ENCODE measurements at regions not wholly inside any gene's neighbourhood (a gene's known extent, or its start where the extent isn't known, plus 50 kb on each side); places are given as distances from the start of the nearest gene placed in this dataset.
"Not testable (repeated sequence)": the region's sequence is repeated elsewhere in the genome, so short reads cannot be mapped to it uniquely, and the experiment has no call there.

GRCh38 chr1:149229813-149230212 is 126.5 kb upstream of the NBPF9 start:
- not testable (repeated sequence) for DNase-seq (ENCODE audit: low read depth)

- not testable (repeated sequence) for DNase-seq (ENCODE audit: low read depth)
Measured at GRCh38 chr1:149234926-149235914, 131.9 kb upstream of the NBPF9 start.

GRCh38 chr1:149237515-149237914 is 134.2 kb upstream of the NBPF9 start:
- not testable (repeated sequence) for DNase-seq (ENCODE audit: low read depth)

DNA sequence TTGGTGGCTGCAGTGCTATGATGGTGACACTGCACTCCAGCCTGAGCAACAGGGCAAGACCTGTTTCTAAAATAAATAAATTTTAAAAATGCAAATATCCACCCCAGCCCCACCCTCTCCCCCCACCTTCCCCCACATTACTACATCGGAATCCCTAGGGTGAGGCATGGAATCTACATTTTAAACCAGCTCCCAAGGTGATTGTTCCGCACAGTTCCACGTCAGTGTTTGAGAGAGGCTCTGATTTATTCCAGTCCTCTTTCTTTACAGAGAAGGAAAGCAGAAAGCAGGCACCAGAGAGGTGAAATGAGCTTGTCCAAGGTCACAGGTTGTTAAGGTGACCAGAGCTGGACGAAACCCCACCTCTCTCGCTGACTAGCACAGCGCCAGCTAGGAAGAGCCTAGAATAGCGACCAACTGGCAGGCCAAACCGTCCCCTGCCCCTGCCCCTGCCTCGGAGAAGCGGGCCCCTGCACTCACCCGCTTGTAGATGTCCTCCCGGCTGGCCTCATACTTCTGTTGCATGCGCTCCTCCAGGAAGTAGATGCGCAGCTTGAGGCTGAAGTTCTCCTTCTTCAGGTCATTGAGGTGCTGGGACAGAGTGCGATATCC is 136.7 kb upstream of the NBPF9 start:
- not testable (repeated sequence) for DNase-seq (ENCODE audit: low read depth)

DNA sequence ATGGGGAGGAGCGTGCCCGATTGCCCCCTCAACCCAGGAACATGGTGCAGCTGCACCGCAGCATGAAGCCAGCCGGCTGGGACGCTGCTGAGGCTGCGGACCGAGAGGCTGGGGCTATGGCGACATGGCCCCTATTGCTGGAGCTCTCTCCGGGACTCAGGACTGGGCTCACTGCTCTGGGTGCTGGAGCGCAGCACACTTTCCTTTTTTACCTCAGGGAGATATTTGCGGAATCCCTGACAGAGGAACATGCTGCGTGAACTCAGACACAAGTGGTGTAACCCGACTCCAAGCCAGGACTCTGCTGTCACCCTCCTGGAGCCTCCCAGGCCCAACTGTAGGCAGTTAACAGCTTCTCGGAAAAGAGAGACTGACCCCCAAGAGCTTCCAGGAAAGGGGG is 137.2 kb upstream of the NBPF9 start:
- DNase-seq (ENCODE audit: low read depth), result not testable (repeated sequence)

- DNase-seq (ENCODE audit: low read depth), result not testable (repeated sequence)
Measured at GRCh38 chr1:149241272-149241671, 137.9 kb upstream of the NBPF9 start.

DNA sequence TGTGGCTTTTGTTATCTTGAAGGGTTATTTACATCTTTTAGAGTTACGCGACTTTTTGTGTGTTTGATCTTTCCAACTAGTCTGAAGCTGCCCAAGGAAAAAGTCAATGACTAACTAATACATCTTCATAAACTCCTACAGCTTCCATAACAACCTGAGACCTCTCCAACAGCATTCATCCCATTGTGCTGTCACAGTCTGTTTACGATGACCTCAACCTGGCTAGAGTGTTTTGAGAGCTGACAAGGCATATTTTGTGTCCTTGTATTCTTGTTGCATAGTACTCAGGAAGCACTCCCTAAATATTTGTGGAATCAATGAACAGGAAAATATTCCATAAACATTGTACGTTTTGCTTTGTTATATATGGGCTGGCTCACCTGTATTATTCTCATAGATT is 140.2 kb upstream of the NBPF9 start:
- not testable (repeated sequence) for DNase-seq (ENCODE audit: low read depth)

DNA sequence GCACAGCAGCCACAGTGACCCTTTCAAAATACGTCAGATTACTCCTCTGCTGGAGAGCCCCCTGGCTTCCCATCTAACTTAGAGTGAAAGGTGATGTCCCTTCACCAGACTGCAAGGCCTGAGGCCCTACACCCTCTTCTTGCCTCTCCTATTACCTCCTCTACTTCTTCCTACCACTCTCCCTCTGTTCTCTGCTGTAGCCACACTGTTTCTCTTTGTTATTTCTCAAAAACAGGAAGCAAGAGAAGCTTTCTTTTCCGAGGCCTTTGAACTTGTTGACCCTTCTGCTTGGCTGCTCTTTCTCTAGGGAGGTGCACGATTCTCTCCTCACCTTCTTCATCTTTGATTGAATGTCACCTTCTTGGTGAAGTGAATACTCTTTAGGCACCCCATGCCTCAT is 141.3 kb upstream of the NBPF9 start:
- not testable (repeated sequence) for DNase-seq (ENCODE audit: low read depth)

- not testable (repeated sequence) for DNase-seq (ENCODE audit: low read depth)
Measured at GRCh38 chr1:149246212-149246611, 142.9 kb upstream of the NBPF9 start.

- DNase-seq (ENCODE audit: low read depth), result not testable (repeated sequence)
Measured at GRCh38 chr1:149248610-149249009, 145.3 kb upstream of the NBPF9 start.

DNA sequence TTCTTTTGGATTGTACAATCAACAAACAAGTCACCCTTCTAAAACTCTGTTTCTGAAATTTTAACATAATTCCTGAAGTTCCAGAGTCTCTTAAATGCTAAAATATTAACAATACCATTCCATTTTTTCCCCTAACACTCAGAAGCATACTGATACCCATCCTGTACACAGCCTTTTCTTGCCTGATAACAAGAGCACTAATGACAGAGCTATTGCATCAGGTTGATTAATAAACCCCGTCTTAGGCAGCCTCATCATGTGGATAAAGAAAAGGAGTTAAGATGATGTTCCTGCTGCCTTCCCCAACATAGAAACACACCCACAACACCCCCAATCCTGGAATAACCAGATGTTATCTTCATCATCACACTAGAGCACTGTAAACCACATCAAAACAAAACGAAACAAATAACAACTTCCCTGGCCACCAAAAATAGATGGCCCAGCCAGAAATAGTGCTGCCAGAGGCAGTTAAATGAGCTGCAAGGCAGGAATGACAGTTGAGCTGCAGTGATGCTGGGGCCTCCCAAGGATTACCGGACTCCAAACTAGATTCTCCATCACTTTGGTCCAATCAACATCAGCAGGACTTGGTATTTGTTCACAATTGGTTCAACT is 146.6 kb upstream of the NBPF9 start:
- DNase-seq (ENCODE audit: low read depth), result not testable (repeated sequence)

DNA sequence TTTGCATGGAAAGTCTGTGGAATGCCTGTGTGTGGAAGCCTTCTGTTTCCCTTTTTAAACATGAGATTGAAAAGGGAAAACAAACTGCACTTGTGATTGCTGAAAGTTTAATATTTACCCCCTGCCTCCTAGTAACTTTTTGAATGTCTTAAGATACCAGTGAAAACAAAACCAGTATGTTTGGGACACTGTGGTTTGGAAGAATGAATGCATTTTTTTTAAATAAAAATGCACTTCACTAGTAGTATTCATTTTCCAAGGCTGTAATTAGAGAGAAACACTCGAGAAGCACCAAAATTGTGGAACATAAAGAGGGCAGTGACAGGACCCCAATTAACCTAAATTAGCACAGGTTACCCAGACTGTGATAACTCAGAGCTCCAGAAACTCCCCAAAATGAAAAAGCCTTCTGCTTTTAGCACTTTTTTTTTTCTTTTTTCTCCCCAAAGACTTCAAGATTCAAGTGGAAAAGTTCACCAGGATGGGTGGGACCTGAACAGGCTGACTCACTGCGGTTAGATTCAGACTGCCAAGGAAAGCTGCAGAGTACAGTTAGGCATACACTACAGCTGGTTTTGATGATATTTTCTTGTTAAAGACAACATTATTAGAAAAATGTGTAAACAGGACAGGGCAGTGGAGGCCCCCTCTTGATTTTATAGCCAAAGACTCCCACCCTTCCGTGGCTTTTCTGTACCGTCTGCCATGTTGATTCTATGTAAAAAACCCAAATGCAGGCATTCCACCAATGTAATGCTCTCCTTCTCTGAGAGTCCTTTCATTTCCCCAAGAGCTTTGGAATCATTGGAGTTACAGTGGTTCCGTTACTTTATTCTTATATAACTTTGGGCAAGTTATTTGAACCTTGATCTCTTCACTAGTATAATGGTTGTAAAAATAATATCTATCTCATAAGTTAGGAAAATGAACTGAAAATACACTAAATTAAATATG is 151.8 kb upstream of the NBPF9 start:
- not testable (repeated sequence) for DNase-seq (ENCODE audit: low read depth)

GRCh38 chr1:149260284-149260683 is 156.9 kb upstream of the NBPF9 start:
- not testable (repeated sequence) for DNase-seq (ENCODE audit: low read depth)

- DNase-seq (ENCODE audit: low read depth), result not testable (repeated sequence)
Measured at GRCh38 chr1:149260736-149261340, 157.5 kb upstream of the NBPF9 start.

DNA sequence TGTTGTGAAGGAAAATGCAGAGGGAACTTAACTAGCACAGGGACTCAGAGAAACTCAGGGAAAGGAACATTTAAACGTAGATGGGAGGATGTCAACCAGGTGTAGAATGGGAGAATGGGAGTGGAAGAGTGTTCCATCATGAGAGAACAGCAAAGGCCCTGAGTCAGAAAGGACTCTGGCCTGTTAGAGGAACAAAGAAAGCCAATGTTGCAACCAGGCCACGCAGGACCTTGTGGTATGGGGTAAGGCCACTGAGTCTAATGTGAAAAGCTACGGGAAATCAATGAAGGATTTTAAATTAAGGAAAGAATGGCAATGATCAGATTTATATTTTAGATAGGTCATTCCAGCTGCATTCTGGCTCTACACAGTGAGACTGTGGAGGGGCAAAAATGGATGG is 163.9 kb upstream of the NBPF9 start:
- DNase-seq (ENCODE audit: low read depth), result not testable (repeated sequence)

DNA sequence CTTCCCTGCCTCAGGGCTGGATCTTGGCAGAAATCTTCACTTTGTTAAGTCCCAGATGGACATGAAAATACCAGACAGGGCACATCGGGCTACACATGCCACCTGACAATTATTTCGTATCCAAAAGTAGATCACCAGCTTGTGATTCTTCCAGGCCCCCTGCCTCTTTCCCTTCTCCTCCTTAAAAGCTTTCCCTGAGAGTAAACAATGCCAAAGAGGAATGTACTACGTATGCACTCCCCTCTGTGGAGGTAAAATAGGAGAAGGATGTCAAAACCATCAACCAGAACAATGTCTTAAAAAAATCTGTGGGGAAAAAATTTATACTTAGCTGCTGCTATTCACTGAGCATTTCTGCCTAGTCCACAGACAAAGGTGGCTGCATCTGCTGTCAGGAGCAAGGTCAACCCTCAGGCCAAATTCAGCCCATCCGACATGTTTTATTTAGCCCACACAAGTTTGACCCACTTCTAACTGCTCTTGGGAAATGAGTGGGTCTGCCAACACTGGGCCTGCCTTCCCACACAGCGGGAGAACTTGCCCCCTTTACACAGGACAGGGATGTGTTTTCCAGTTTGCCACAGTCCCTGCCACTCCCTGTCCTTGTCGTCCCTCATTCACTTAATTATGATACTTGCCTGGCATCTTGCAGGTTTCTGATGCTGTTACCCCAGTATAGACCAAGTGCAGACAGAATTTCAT is 165.8 kb upstream of the NBPF9 start:
- not testable (repeated sequence) for DNase-seq (ENCODE audit: low read depth)

DNA sequence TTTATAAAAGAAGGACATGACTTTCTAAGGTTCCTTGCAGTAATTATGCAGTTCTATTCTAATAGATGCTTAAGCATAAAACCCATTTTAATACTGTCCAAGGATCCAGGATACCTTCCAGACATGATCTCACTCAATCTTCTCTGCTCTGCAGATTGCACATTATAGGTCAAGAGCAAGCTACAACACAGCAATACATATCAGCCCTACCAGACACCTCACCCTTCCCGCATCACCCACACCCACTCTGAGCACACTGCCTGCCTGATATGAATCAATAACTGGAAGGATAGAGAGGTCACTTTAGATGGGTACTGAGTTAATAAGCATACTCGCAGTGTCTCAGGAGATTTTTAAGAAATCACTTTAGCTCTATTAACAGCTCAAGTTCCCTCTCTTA is 166.5 kb upstream of the NBPF9 start:
- DNase-seq (ENCODE audit: low read depth), result not testable (repeated sequence)

DNA sequence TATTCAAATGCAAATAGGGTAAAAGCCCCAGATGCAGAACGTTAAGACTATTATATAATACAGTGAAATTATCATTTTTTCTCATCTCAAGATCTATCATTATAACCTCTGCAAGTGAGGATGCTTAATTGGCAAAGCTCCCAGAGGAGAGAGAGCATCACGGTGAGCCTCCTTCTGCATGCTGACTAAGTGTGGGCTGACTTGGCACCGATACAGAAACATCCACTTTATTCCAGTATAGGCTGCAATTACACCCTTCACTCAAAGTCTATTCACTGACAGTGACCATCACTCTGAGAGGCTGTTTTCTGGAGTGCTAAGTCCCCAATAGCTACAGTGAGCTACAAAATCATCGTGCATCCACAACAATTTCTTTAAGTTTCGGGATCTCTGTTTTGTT is 171.1 kb upstream of the NBPF9 start:
- not testable (repeated sequence) for DNase-seq (ENCODE audit: low read depth)

GRCh38 chr1:149275802-149276201 is 172.5 kb upstream of the NBPF9 start:
- DNase-seq (ENCODE audit: low read depth), result not testable (repeated sequence)

DNA sequence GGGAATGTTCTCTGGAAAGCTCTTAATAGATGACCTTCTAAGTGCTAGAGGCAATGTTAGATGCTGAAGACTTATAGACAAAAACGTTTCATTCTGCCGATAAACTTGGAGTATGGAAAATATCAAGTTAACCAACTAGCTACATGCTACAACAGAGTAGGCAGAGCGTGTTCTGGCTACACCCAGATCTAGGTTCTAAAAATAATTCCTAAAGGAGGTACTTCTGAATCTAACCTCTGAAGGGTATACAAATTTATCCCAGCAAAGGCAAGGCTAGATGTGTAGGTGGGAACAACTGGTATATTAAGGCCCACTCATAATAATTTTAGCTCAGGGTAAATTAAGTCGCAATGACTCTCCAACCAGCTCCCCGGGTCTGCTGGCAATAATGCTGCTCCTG is 173.1 kb upstream of the NBPF9 start:
- not testable (repeated sequence) for DNase-seq (ENCODE audit: low read depth)
